ENCODE measurements at regions not wholly inside any gene's neighbourhood (a gene's known extent, or its start where the extent isn't known, plus 50 kb on each side); places are given as distances from the start of the nearest gene placed in this dataset.

GRCh38 chr10:24152270-24152669 lies 56.7 kb upstream of the KIAA1217 start:
- no peak for DNase-seq

- no peak for DNase-seq
Observed at GRCh38 chr10:24153031-24153430, 55.9 kb upstream of the KIAA1217 start.

GRCh38 chr10:24153537-24153936 lies 55.4 kb upstream of the KIAA1217 start:
- DNase-seq, result no peak

- no peak for DNase-seq
Observed at GRCh38 chr10:24156686-24157085, 52.3 kb upstream of the KIAA1217 start.

GRCh38 chr10:24157567-24157966 lies 51.4 kb upstream of the KIAA1217 start:
- no peak for DNase-seq

Data from activated CD4-positive, alpha-beta T cell treated with anti-CD3 and anti-CD28 coated beads, Interleukin-2, amount 50 U/mL, for 16 hours (primary cell).